B cell (primary cell): ENCODE measurements at regions not wholly inside any gene's neighbourhood (a gene's known extent, or its start where the extent isn't known, plus 50 kb on each side); places are given as distances from the start of the nearest gene placed in this dataset.

Source experiments
- ATAC-seq: fragments of 200-7000 bp; cut with Tn5 transposase; one replicate; pipeline ENCODE4 v1.10.0; 2021; ENCODE audit warnings: low read depth, mild to moderate bottlenecking, moderate number of reproducible peaks, moderate library complexity
- CTCF ChIA-PET: fragments of 350-600 bp; sonication (Branson Sonifier 250); formaldehyde crosslinking; loops from one replicate; lab custom pipeline; 2021; ENCODE audit warnings: antibody characterized with exemption, inconsistent platforms; lab: Charles Lee
- POLR2A ChIA-PET: fragments of 350-600 bp; sonication (Branson Sonifier 250); formaldehyde crosslinking; loops from one replicate; lab custom pipeline; 2021; ENCODE audit warnings: antibody characterized with exemption; lab: Charles Lee
- DNase-seq: peaks from one replicate; pipeline ENCODE4 v3.0.0; 2013
- H2AFZ ChIP-seq: 2 replicates; pipeline ENCODE4 v1.6.1; 2012; ENCODE audit warnings: mild to moderate bottlenecking, low read depth, low read length; ENCODE audit not compliant: insufficient read depth, poor library complexity, severe bottlenecking
- H3K27ac ChIP-seq, 2 donors: 1 replicate in 1 of 2; 2 replicates in 1 of 2; pipeline ENCODE4 v1.5.1; 2012 to 2013; ENCODE audit warnings: low read length in 2 of 2, mild to moderate bottlenecking in 2 of 2, moderate library complexity in 1 of 2
- H3K27me3 ChIP-seq, 4 experiments: fragments of 200-600 bp in 1 of 4; sonication (generic) in 1 of 4; replicated peaks in 1 of 4; 1 replicate in 2 of 4; 2 replicates in 2 of 4; pipeline versions ENCODE4 v1.6.1 to v1.7.0; 2013 to 2016; ENCODE audit warnings: low read length in 3 of 4, mild to moderate bottlenecking in 2 of 4, mixed read lengths in 1 of 4, moderate library complexity in 1 of 4; ENCODE audit not compliant: insufficient read depth in 4 of 4, control insufficient read depth in 3 of 4; ENCODE audit errors: control extremely low read depth in 1 of 4
- H3K36me3 ChIP-seq, 2 experiments: replicated peaks in 1 of 2; 1 replicate in 1 of 2; 2 replicates in 1 of 2; pipeline versions ENCODE4 v1.6.1 to v1.7.1; 2013; ENCODE audit warnings: low read length in 1 of 2; ENCODE audit not compliant: insufficient read depth in 2 of 2, control insufficient read depth in 1 of 2; ENCODE audit errors: control extremely low read depth in 1 of 2, extremely low read depth in 1 of 2
- H3K4me1 ChIP-seq, 2 donors: fragments of 200-600 bp in 1 of 2; sonication (generic) in 1 of 2; 1 replicate in 1 of 2; 2 replicates in 1 of 2; pipeline versions ENCODE4 v1.5.1 to v1.6.1; 2013 to 2017; ENCODE audit warnings: low read length in 2 of 2; ENCODE audit not compliant: control insufficient read depth in 2 of 2, insufficient read depth in 2 of 2
- H3K4me2 ChIP-seq: replicated peaks from 2 replicates; pipeline ENCODE3; 2012; ENCODE audit warnings: mild to moderate bottlenecking, low read depth, low read length; ENCODE audit not compliant: poor library complexity, severe bottlenecking
- H3K4me3 ChIP-seq, 5 experiments: fragments of 200-600 bp in 1 of 5; sonication (generic) in 1 of 5; 1 replicate in 3 of 5; 2 replicates in 2 of 5; pipeline versions ENCODE4 v1.5.1 to v1.7.0; 2011 to 2016; ENCODE audit warnings: low read length in 4 of 5, mild to moderate bottlenecking in 4 of 5, low read depth in 2 of 5, control low read depth in 1 of 5, moderate library complexity in 1 of 5; ENCODE audit not compliant: insufficient read depth in 1 of 5; ENCODE audit errors: control extremely low read depth in 1 of 5, extremely low read depth in 1 of 5
- H3K79me2 ChIP-seq: fragments of 200-600 bp; sonication (generic); one replicate; pipeline ENCODE4 v1.6.0; 2016; ENCODE audit warnings: low read length; ENCODE audit not compliant: control insufficient read depth, insufficient read depth
- H3K9ac ChIP-seq: fragments of 200-600 bp; sonication (generic); 2 replicates; pipeline ENCODE4 v1.6.1; 2017; ENCODE audit warnings: mild to moderate bottlenecking, low read length, moderate library complexity
- H3K9me3 ChIP-seq, 3 donors: one replicate each; pipeline versions ENCODE4 v1.6.1 to v1.7.1; 2013; ENCODE audit warnings: low read length in 2 of 3; ENCODE audit not compliant: control insufficient read depth in 2 of 3, insufficient read depth in 1 of 3; ENCODE audit errors: control extremely low read depth in 1 of 3
- H4K20me1 ChIP-seq: 2 replicates; pipeline ENCODE4 v1.6.0; 2012; ENCODE audit warnings: mild to moderate bottlenecking, low read length; ENCODE audit not compliant: insufficient read depth, control insufficient read depth, poor library complexity, severe bottlenecking
- H3K27ac Mint-ChIP-seq: one replicate; pipeline ENCODE4 v1.8.0; 2021; ENCODE audit warnings: mixed read lengths
- H3K27me3 Mint-ChIP-seq: one replicate; pipeline ENCODE4 v1.8.0; 2021; ENCODE audit warnings: mixed read lengths
- H3K4me1 Mint-ChIP-seq: one replicate; pipeline ENCODE4 v1.8.0; 2021; ENCODE audit warnings: mixed read lengths
- H3K4me3 Mint-ChIP-seq: one replicate; pipeline ENCODE4 v1.8.0; 2021; ENCODE audit warnings: mixed read lengths
- H3K9me3 Mint-ChIP-seq: one replicate; pipeline ENCODE4 v1.8.0; 2022; ENCODE audit warnings: mixed read lengths; ENCODE audit not compliant: insufficient read depth
- EZH2 ChIP-seq: IDR thresholded peaks from 2 replicates; pipeline ENCODE4 v1.6.1; 2012; ENCODE audit warnings: borderline replicate concordance, low read depth, mild to moderate bottlenecking, moderate library complexity, low read length; ENCODE audit not compliant: insufficient read depth, poor library complexity, severe bottlenecking
- WGBS: methylation state at CpG from one replicate; pipeline ENCODE4 v1.1.5; 2013; ENCODE audit warnings: missing lambda C conversion rate; ENCODE audit not compliant: insufficient coverage; 5-methylcytosine and 5-hydroxymethylcytosine counted together
- intact Hi-C: fragments of 100-400 bp; cut with micrococcal nuclease; formaldehyde crosslinking; loops from one replicate; pipeline ENCODE4 v1.10.0; 2022
- TF ChIP-seq, protein P1 (sequence below): fragments of 200-600 bp; IDR thresholded peaks from one replicate; pipeline ENCODE4 v1.8.0; 2022; ENCODE audit warnings: antibody characterized with exemption, mild to moderate bottlenecking

DNA sequence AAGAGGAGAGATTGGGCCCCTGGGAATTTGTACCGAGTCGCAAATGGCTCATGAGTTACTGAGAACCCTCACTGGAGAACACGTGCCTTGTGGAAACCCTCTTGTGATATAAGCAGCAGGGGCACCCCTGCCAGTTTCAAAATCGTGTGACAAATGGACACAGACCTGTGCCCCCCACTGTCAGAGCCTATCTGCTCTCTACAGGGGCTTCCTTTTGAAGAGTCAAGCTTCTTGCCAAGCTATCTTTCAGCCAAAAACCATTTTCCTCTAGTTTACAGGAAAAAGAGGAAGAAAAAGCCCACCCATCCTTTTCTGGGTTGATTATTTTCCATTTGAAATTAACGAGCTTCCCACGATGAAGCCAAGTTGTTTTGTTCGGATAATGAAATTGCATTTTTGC, 64.1 kb upstream of the MPP7 start:
- POLR2A ChIA-PET: interaction anchor here (2.2 kb wide), 1 partner anchor 64 kb away, joined by 8 read pairs; the partner anchor contains the start of gene MPP7
- H3K36me3 ChIP-seq: no peaks in the 10 kb centered on the region
- H3K79me2 ChIP-seq: no peaks in the 10 kb centered on the region
- TF ChIP-seq, protein P1, sequence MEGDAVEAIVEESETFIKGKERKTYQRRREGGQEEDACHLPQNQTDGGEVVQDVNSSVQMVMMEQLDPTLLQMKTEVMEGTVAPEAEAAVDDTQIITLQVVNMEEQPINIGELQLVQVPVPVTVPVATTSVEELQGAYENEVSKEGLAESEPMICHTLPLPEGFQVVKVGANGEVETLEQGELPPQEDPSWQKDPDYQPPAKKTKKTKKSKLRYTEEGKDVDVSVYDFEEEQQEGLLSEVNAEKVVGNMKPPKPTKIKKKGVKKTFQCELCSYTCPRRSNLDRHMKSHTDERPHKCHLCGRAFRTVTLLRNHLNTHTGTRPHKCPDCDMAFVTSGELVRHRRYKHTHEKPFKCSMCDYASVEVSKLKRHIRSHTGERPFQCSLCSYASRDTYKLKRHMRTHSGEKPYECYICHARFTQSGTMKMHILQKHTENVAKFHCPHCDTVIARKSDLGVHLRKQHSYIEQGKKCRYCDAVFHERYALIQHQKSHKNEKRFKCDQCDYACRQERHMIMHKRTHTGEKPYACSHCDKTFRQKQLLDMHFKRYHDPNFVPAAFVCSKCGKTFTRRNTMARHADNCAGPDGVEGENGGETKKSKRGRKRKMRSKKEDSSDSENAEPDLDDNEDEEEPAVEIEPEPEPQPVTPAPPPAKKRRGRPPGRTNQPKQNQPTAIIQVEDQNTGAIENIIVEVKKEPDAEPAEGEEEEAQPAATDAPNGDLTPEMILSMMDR: no peak
- TF ChIP-seq EZH2: no peak
- Mint-ChIP-seq H3K4me1 (peaks cover 33% of the 10 kb centered on the region), H3K4me3 (no peak overlapping the region), H3K27me3 (no peaks in the 10 kb centered on the region), H3K9me3 (no peaks in the 10 kb centered on the region), H3K27ac (peak overlapping the region; percentile 90)
- H3K4me3 ChIP-seq: no peak overlapping the region
- H2AFZ ChIP-seq: peak overlapping the region; percentile 76
- H3K4me1 ChIP-seq: peaks cover 38 to 46% of the 10 kb centered on the region in 2 donors
- no peaks in the 10 kb centered on the region for H3K27me3 ChIP-seq
- no peak overlapping the region for H3K9ac ChIP-seq
- H3K9me3 ChIP-seq: peaks cover 0 to 5% (median 0%) of the 10 kb centered on the region in 3 donors
- no peaks in the 10 kb centered on the region for H4K20me1 ChIP-seq
- 54% methylated on average over 7 of the region's 7 CpGs for WGBS
- CTCF ChIA-PET: interaction anchor here (0.6 to 4.3 kb wide), 6 partner anchors 14 to 116 kb away, joined by 3 to 36 read pairs (median 4); partner anchors contain the start of gene MPP7
- peak overlapping the region; percentile 78 to 84 for H3K27ac ChIP-seq
- peak overlapping the region; percentile 44 for H3K4me2 ChIP-seq
- no peak for DNase-seq
- ATAC-seq: no peak
- intact Hi-C loops: no loop called here

DNA sequence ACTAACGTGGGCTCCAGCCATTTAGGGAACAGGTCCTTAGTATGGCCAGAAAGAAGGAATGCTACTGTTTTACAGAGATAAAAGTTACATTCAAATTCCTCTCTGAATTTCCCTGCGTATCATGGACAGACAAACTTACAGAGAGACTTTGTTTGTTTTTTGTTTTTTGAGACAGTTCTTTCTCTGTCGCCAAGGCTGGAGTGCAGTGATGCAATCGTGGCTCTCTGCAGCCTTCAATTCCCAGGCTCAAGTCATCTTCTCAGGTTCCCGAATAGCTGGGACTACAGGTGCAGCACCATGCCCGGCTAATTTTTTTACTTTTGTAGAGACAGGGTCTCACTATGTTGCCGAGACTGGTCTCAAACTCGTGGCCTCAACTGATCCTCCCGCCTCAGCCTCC, 64.5 kb upstream of the MPP7 start:
- H3K27ac Mint-ChIP-seq: peak overlapping the region; percentile 90
- H3K4me3 Mint-ChIP-seq: no peak overlapping the region
- H4K20me1 ChIP-seq: no peaks in the 10 kb centered on the region
- peak overlapping the region; percentile 44 for H3K4me2 ChIP-seq
- H3K27me3 Mint-ChIP-seq: no peaks in the 10 kb centered on the region
- peaks cover 0 to 5% (median 0%) of the 10 kb centered on the region in 3 donors for H3K9me3 ChIP-seq
- H2AFZ ChIP-seq: peak overlapping the region; percentile 76
- intact Hi-C loops: no loop called here
- 92% methylated on average over 8 of the region's 9 CpGs for WGBS
- TF ChIP-seq EZH2: no peak
- TF ChIP-seq, protein P1: no peak
- H3K4me3 ChIP-seq: no peak overlapping the region
- H3K79me2 ChIP-seq: no peaks in the 10 kb centered on the region
- H3K27ac ChIP-seq: peak overlapping the region; percentile 78 to 84
- DNase-seq (no peak), ATAC-seq (no peak)
- H3K4me1 Mint-ChIP-seq: peaks cover 33% of the 10 kb centered on the region
- ChIA-PET CTCF (interaction anchor here (0.6 to 4.3 kb wide), 8 partner anchors 14 to 117 kb away, joined by 3 to 36 read pairs (median 8); partner anchors contain the start of gene MPP7), POLR2A (interaction anchor here (1.1 to 2.2 kb wide), 2 partner anchors 33 to 65 kb away, joined by 4 to 8 read pairs; partner anchors contain the start of gene MPP7)
- no peaks in the 10 kb centered on the region for H3K9me3 Mint-ChIP-seq
- no peaks in the 10 kb centered on the region for H3K36me3 ChIP-seq
- H3K27me3 ChIP-seq: no peaks in the 10 kb centered on the region
- no peak overlapping the region for H3K9ac ChIP-seq
- peaks cover 38 to 46% of the 10 kb centered on the region in 2 donors for H3K4me1 ChIP-seq
